CD4-positive, CD25-positive, alpha-beta regulatory T cell (primary cell): ENCODE measurements at regions not wholly inside any gene's neighbourhood (a gene's known extent, or its start where the extent isn't known, plus 50 kb on each side); places are given as distances from the start of the nearest gene placed in this dataset.
A peak's percentile ranks its signal among the peaks of the same experiment; 100 is the strongest.

ENCODE experiments used
- ATAC-seq, 2 donors: fragments of 150-1000 bp; cut with Tn5 transposase; one replicate each; pipeline ENCODE4 v1.10.0; 2021; ENCODE audit warnings: low read depth in 2 of 2, moderate number of reproducible peaks in 2 of 2, moderate library complexity in 1 of 2
- DNase-seq, 3 donors: peaks; one replicate each; pipeline versions ENCODE4 v3.0.0 to v3.0.0-alpha.2; 2012 to 2022; ENCODE audit warnings: mixed read lengths in 1 of 3
- H3K27ac ChIP-seq: one replicate; pipeline ENCODE4 v1.7.0; 2013; ENCODE audit warnings: mild to moderate bottlenecking, low read length; ENCODE audit not compliant: insufficient read depth, poor library complexity, severe bottlenecking
- H3K27me3 ChIP-seq: one replicate; pipeline ENCODE4 v1.7.0; 2013; ENCODE audit warnings: low read length; ENCODE audit not compliant: control insufficient read depth, insufficient read depth
- H3K36me3 ChIP-seq: one replicate; pipeline ENCODE4 v1.7.0; 2013; ENCODE audit warnings: mild to moderate bottlenecking, low read length, moderate library complexity; ENCODE audit not compliant: control insufficient read depth, insufficient read depth
- H3K4me1 ChIP-seq: 2 replicates; pipeline ENCODE4 v1.7.0; 2013; ENCODE audit warnings: mild to moderate bottlenecking, low read length; ENCODE audit not compliant: insufficient read depth, control insufficient read depth, poor library complexity, severe bottlenecking
- H3K4me3 ChIP-seq: one replicate; pipeline ENCODE4 v1.7.0; 2013; ENCODE audit warnings: low read depth, mild to moderate bottlenecking, low read length, moderate library complexity
- H3K9me3 ChIP-seq, 2 experiments: 1 replicate in 1 of 2; 2 replicates in 1 of 2; pipeline ENCODE4 v1.7.0; 2013; ENCODE audit warnings: low read length in 2 of 2, mild to moderate bottlenecking in 1 of 2, moderate library complexity in 1 of 2; ENCODE audit not compliant: control insufficient read depth in 2 of 2
- H3K27ac Mint-ChIP-seq, 3 donors: one replicate each; pipeline ENCODE4 v1.8.0; 2020 to 2022; ENCODE audit warnings: mild to moderate bottlenecking in 3 of 3, mixed read lengths in 3 of 3, moderate library complexity in 2 of 3
- H3K27me3 Mint-ChIP-seq: one replicate; pipeline ENCODE4 v1.8.0; 2022; ENCODE audit warnings: mild to moderate bottlenecking, mixed read lengths
- H3K36me3 Mint-ChIP-seq: one replicate; pipeline ENCODE4 v1.8.0; 2020; ENCODE audit warnings: mixed read lengths
- H3K4me1 Mint-ChIP-seq, 4 donors: one replicate each; pipeline ENCODE4 v1.8.0; 2020 to 2022; ENCODE audit warnings: mixed read lengths in 4 of 4, mild to moderate bottlenecking in 1 of 4
- H3K4me3 Mint-ChIP-seq, 4 donors: one replicate each; pipeline ENCODE4 v1.8.0; 2020 to 2022; ENCODE audit warnings: mild to moderate bottlenecking in 4 of 4, mixed read lengths in 4 of 4, moderate library complexity in 3 of 4
- H3K9me3 Mint-ChIP-seq, 7 donors: one replicate each; pipeline ENCODE4 v1.8.0; 2020 to 2022; ENCODE audit warnings: mixed read lengths in 7 of 7, mild to moderate bottlenecking in 3 of 7, moderate library complexity in 2 of 7

- Mint-ChIP-seq H3K9me3 (no peaks in the 10 kb centered on the region), H3K4me3 (no peak overlapping the region), H3K27ac (no peak overlapping the region), H3K27me3 (peaks cover 36% of the 10 kb centered on the region), H3K4me1 (peaks cover 0 to 6% (median 0%) of the 10 kb centered on the region in 4 donors), H3K36me3 (no peaks in the 10 kb centered on the region)
- DNase-seq (no peak), ATAC-seq (no peak)
- no peaks in the 10 kb centered on the region for H3K4me1 ChIP-seq
- no peaks in the 10 kb centered on the region for H3K36me3 ChIP-seq
- H3K27me3 ChIP-seq: peaks cover 38% of the 10 kb centered on the region
- H3K27ac ChIP-seq: no peak overlapping the region
- no peaks in the 10 kb centered on the region for H3K9me3 ChIP-seq
- H3K4me3 ChIP-seq: no peak overlapping the region
Observed at GRCh38 chr3:10700821-10701220, 115.2 kb upstream of the SLC6A11 start.

- DNase-seq (peak in 1 of 3 donors; percentile 8), ATAC-seq (no peak)
- no peaks in the 10 kb centered on the region for H3K9me3 Mint-ChIP-seq
- no peak overlapping the region for H3K4me3 Mint-ChIP-seq
- peaks cover 47% of the 10 kb centered on the region for H3K27me3 ChIP-seq
- no peak overlapping the region for H3K27ac Mint-ChIP-seq
- H3K36me3 Mint-ChIP-seq: no peaks in the 10 kb centered on the region
- peaks cover 0 to 14% (median 9%) of the 10 kb centered on the region in 4 donors for H3K4me1 Mint-ChIP-seq
- no peak overlapping the region for H3K4me3 ChIP-seq
- H3K36me3 ChIP-seq: no peaks in the 10 kb centered on the region
- no peaks in the 10 kb centered on the region for H3K9me3 ChIP-seq
- no peaks in the 10 kb centered on the region for H3K4me1 ChIP-seq
- peaks cover 45% of the 10 kb centered on the region for H3K27me3 Mint-ChIP-seq
- no peak overlapping the region for H3K27ac ChIP-seq
Observed at GRCh38 chr3:10702961-10703740, 112.9 kb upstream of the SLC6A11 start.

- H3K9me3 Mint-ChIP-seq: no peaks in the 10 kb centered on the region
- no peak for ATAC-seq
- H3K4me3 Mint-ChIP-seq: no peak overlapping the region
- Histone ChIP-seq H3K36me3 (no peaks in the 10 kb centered on the region), H3K4me3 (no peak overlapping the region), H3K4me1 (no peaks in the 10 kb centered on the region), H3K9me3 (no peaks in the 10 kb centered on the region), H3K27ac (no peak overlapping the region), H3K27me3 (peaks cover 43% of the 10 kb centered on the region)
- no peaks in the 10 kb centered on the region for H3K36me3 Mint-ChIP-seq
- no peak for DNase-seq
- no peak overlapping the region for H3K27ac Mint-ChIP-seq
- H3K27me3 Mint-ChIP-seq: peaks cover 50% of the 10 kb centered on the region
- peaks cover 0 to 14% (median 9%) of the 10 kb centered on the region in 4 donors for H3K4me1 Mint-ChIP-seq
Observed at GRCh38 chr3:10703875-10704274, 112.2 kb upstream of the SLC6A11 start.

- H3K4me3 Mint-ChIP-seq: no peak overlapping the region
- peaks cover 34% of the 10 kb centered on the region for H3K27me3 ChIP-seq
- ATAC-seq: no peak
- no peak overlapping the region for H3K27ac ChIP-seq
- no peaks in the 10 kb centered on the region for H3K4me1 ChIP-seq
- peaks cover 0 to 5% (median 0%) of the 10 kb centered on the region in 7 donors for H3K9me3 Mint-ChIP-seq
- no peak overlapping the region for H3K4me3 ChIP-seq
- no peaks in the 10 kb centered on the region for H3K9me3 ChIP-seq
- no peaks in the 10 kb centered on the region for H3K36me3 ChIP-seq
- H3K36me3 Mint-ChIP-seq: no peaks in the 10 kb centered on the region
- H3K27me3 Mint-ChIP-seq: peaks cover 68% of the 10 kb centered on the region
- H3K27ac Mint-ChIP-seq: no peak overlapping the region
- H3K4me1 Mint-ChIP-seq: peaks cover 0 to 14% (median 9%) of the 10 kb centered on the region in 4 donors
- DNase-seq: no peak
Observed at GRCh38 chr3:10706156-10706739, 109.8 kb upstream of the SLC6A11 start.

- no peaks in the 10 kb centered on the region for H3K9me3 ChIP-seq
- H3K4me3 ChIP-seq: no peak overlapping the region
- no peaks in the 10 kb centered on the region for H3K4me1 ChIP-seq
- H3K27ac Mint-ChIP-seq: no peak overlapping the region
- peaks cover 74% of the 10 kb centered on the region for H3K27me3 Mint-ChIP-seq
- H3K4me1 Mint-ChIP-seq: peaks cover 0 to 14% (median 9%) of the 10 kb centered on the region in 4 donors
- H3K27me3 ChIP-seq: peaks cover 33% of the 10 kb centered on the region
- peaks cover 0 to 5% (median 0%) of the 10 kb centered on the region in 7 donors for H3K9me3 Mint-ChIP-seq
- no peak overlapping the region for H3K27ac ChIP-seq
- ATAC-seq: no peak
- no peak overlapping the region for H3K4me3 Mint-ChIP-seq
- no peak for DNase-seq
- no peaks in the 10 kb centered on the region for H3K36me3 Mint-ChIP-seq
- no peaks in the 10 kb centered on the region for H3K36me3 ChIP-seq
Observed at GRCh38 chr3:10706740-10707399, 109.2 kb upstream of the SLC6A11 start.

GRCh38 chr3:10707400-10708215 lies 108.4 kb upstream of the SLC6A11 start:
- DNase-seq: no peak
- H3K4me3 ChIP-seq: no peak overlapping the region
- H3K36me3 ChIP-seq: no peaks in the 10 kb centered on the region
- H3K27ac ChIP-seq: no peak overlapping the region
- H3K9me3 ChIP-seq: no peaks in the 10 kb centered on the region
- H3K4me1 ChIP-seq: no peaks in the 10 kb centered on the region
- peaks cover 29% of the 10 kb centered on the region for H3K27me3 ChIP-seq
- peaks cover 0 to 14% (median 9%) of the 10 kb centered on the region in 4 donors for H3K4me1 Mint-ChIP-seq
- H3K36me3 Mint-ChIP-seq: no peaks in the 10 kb centered on the region
- H3K9me3 Mint-ChIP-seq: peaks cover 0 to 7% (median 0%) of the 10 kb centered on the region in 7 donors
- H3K27ac Mint-ChIP-seq: no peak overlapping the region
- ATAC-seq: no peak
- no peak overlapping the region for H3K4me3 Mint-ChIP-seq
- peaks cover 70% of the 10 kb centered on the region for H3K27me3 Mint-ChIP-seq

- ATAC-seq (no peak), DNase-seq (no peak)
- peaks cover 63% of the 10 kb centered on the region for H3K27me3 Mint-ChIP-seq
- Histone ChIP-seq H3K27me3 (peaks cover 23% of the 10 kb centered on the region), H3K4me1 (no peaks in the 10 kb centered on the region), H3K4me3 (no peak overlapping the region), H3K36me3 (no peaks in the 10 kb centered on the region), H3K9me3 (no peaks in the 10 kb centered on the region), H3K27ac (no peak overlapping the region)
- peaks cover 0 to 14% (median 7%) of the 10 kb centered on the region in 4 donors for H3K4me1 Mint-ChIP-seq
- peaks cover 0 to 7% (median 0%) of the 10 kb centered on the region in 7 donors for H3K9me3 Mint-ChIP-seq
- H3K36me3 Mint-ChIP-seq: no peaks in the 10 kb centered on the region
- peak overlapping the region in 1 of 4 donors; percentile 39 for H3K4me3 Mint-ChIP-seq
- H3K27ac Mint-ChIP-seq: no peak overlapping the region
Observed at GRCh38 chr3:10708216-10708893, 107.7 kb upstream of the SLC6A11 start.
